Muscle of back (tissue), 3 donors: ENCODE measurements at regions not wholly inside any gene's neighbourhood (a gene's known extent, or its start where the extent isn't known, plus 50 kb on each side); places are given as distances from the start of the nearest gene placed in this dataset.
A peak's percentile ranks its signal among the peaks of the same experiment; 100 is the strongest.

Experiments used
- DNase-seq, 3 donors: peaks; one replicate each; pipeline versions ENCODE4 v3.0.0 to v3.0.0-alpha.2; 2013

DNA sequence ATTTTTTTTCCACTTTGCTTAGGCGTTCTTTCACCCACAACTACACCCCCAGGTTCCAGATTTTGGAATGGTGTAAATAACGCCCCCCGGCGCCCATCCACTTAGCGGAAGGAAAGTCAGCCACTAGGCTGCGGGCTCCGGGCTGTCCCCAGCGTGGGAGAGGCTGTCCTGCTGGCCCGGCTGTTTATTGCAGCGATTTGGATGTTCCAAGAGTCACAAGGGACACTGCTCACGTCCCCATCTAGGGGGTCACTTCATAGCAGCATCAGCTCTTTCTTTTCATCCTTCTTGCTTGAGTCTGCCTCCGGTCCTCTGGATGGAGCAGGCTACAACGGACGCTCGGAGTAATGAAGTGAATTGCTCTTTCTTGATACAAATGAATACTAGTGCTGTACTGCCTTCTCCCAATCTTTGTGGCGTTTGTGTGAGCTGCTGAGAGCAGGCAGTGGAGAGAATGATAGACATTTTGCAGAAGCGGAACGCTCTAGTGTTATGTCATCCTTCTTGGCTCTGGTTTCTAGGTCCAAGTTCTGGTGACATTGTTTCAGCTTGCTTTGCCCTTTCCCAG, 50.7 kb upstream of the PAIP2B start:
- peak in 2 of 3 donors; percentile 26 to 53 for DNase-seq

DNA sequence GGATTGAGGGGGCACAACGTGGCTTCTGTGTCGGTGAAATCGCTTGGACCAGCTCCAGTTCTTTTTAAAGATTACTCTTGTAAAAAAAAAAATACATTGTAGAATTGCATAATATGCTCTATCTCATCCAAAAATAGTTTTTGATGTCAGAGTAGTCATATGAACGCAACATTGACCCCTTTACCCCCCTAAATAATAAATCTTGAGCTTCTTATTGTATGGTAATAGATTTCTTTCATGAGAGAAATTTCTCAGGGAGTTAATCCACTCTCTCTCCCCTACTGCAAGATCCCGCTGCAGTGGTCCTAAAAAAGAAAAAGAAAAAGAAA, 50.2 kb upstream of the PAIP2B start:
- no peak for DNase-seq

DNA sequence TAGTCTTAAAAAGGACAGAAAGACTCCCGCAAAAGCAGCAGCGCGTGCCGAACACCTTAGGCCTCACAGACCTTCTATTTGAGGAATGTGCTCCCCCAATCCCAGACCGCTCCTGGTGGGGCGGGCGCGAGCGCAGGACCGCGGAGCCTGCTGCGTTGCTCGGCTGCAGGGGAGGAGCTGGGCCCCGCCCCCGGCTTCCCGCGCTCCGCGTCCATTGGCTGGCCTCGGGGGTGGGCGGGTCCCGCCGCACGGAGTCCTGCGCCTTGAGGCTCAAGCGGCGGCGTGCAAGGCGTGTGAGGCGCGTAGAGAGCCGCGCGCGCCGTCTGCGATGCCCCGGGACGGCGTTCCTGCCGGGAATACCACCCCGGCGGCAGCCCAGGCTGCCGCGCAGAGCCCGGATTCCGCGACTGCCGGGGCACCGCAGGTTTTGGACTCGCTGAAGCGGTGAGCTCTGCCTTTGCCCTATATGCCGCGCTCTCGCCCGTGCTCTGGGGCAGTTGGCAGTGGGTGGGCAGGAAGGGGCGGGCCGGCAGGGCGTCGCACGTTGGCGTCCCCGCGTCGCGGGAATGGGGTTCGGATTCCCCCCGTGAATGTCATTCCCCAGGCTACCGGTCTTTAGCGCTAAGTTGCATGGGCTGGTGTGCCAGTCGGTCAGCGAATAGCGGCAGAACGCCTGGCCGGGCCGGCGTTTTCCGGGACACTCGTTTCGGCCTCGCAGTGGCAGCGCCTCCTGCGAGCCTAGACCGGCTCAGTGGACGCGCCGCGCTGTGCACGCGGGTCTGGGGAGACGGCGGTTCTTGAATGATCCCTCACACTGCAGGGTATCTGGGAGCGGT, 49.6 kb upstream of the PAIP2B start:
- DNase-seq = peak; percentile 75 to 91 (median 84)
